ENCODE measurements at regions not wholly inside any gene's neighbourhood (a gene's known extent, or its start where the extent isn't known, plus 50 kb on each side); places are given as distances from the start of the nearest gene placed in this dataset.

DNA sequence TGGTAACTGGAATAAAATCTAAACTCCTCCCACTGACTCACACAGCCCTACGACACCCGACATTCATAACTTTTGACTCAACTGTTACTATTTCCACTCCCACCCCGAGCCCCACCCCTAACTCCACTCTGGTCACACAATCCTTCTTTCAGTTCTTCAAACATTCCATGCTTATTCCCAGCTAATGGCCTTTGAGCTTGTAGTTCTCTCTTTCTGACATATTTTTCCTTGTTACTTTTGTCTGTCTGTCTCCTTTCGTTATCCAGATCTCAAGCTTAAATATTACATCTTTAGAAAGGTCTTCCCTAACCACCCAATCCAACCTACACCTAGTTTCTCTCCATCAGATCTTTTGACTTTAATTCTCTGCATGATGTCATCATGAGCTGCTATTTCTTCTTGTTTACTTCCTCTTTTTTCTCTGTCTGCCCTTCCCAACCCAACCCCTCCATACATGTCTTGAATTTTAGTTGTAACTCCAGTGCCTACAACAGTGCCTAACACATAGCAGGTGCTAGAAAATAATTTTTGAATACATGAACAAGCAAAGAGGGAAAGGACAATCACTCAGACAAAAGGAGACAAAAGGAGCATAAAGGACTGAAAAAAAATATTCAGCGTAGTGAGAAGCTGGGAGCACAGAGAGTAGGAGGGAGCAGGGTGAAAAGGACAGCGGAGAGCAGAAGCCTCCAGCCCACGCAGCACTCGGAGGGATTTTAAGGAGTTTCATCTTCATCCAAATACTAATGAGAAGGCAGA lies 65.2 kb upstream of the SMIM36 start:
- TF ChIP-seq POLR2A (IDR thresholded peaks at IDR 0.05) (no peak), POLR2AphosphoS5 (IDR thresholded peaks at IDR 0.05) (no peak)
- TF ChIP-seq, protein P1, sequence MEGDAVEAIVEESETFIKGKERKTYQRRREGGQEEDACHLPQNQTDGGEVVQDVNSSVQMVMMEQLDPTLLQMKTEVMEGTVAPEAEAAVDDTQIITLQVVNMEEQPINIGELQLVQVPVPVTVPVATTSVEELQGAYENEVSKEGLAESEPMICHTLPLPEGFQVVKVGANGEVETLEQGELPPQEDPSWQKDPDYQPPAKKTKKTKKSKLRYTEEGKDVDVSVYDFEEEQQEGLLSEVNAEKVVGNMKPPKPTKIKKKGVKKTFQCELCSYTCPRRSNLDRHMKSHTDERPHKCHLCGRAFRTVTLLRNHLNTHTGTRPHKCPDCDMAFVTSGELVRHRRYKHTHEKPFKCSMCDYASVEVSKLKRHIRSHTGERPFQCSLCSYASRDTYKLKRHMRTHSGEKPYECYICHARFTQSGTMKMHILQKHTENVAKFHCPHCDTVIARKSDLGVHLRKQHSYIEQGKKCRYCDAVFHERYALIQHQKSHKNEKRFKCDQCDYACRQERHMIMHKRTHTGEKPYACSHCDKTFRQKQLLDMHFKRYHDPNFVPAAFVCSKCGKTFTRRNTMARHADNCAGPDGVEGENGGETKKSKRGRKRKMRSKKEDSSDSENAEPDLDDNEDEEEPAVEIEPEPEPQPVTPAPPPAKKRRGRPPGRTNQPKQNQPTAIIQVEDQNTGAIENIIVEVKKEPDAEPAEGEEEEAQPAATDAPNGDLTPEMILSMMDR (IDR thresholded peaks at IDR 0.05) = no peak
